GM12872 (cell line): ENCODE measurements at regions not wholly inside any gene's neighbourhood (a gene's known extent, or its start where the extent isn't known, plus 50 kb on each side); places are given as distances from the start of the nearest gene placed in this dataset.

Experiments used
- TF ChIP-seq, protein P1 (sequence below): IDR thresholded peaks from 3 replicates; pipeline ENCODE4 v1.5.1; 2011; ENCODE audit warnings: low read depth, mild to moderate bottlenecking, low read length, moderate library complexity; ENCODE audit not compliant: insufficient read depth

- TF ChIP-seq, protein P1, sequence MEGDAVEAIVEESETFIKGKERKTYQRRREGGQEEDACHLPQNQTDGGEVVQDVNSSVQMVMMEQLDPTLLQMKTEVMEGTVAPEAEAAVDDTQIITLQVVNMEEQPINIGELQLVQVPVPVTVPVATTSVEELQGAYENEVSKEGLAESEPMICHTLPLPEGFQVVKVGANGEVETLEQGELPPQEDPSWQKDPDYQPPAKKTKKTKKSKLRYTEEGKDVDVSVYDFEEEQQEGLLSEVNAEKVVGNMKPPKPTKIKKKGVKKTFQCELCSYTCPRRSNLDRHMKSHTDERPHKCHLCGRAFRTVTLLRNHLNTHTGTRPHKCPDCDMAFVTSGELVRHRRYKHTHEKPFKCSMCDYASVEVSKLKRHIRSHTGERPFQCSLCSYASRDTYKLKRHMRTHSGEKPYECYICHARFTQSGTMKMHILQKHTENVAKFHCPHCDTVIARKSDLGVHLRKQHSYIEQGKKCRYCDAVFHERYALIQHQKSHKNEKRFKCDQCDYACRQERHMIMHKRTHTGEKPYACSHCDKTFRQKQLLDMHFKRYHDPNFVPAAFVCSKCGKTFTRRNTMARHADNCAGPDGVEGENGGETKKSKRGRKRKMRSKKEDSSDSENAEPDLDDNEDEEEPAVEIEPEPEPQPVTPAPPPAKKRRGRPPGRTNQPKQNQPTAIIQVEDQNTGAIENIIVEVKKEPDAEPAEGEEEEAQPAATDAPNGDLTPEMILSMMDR, result no peak
These were observed 138.1 kb upstream of the CWC22 start for GRCh38 chr2:180145163-180145562.

- TF ChIP-seq, protein P1, result no peak
These were observed 137.3 kb upstream of the CWC22 start for GRCh38 chr2:180144338-180144813.

DNA sequence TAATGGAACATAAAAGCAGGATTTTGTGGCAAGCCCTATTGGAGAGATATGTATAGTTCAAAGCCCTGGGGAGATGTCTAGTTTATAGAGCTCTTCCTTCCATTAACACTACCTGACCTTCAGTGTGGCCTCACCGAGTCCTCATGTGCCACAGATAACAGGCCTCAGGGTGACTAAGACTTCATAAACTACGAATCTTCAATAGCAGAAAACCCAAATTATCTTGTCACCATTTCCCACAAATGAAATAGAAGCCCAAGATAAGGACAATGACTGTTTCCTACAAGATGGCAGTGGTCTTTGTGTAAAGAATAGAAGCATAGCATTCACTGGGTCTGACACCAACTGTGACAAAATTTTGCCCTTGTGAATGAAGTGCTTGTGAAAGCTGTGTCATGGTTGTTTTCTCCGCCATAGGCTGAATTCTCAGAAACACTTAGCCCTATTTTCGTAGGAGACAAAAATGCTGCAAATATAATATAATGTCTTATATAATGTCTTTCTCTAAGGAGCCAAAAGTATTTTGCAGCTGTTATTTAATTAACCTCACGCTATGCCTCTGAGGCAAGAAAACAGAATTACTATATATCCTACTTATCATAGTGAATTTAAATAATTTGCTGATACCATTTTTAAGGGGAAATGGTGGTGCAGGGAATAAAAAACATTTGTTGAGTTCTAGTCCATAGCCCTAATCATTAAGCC is 136.7 kb upstream of the CWC22 start:
- TF ChIP-seq, protein P1, result no peak

DNA sequence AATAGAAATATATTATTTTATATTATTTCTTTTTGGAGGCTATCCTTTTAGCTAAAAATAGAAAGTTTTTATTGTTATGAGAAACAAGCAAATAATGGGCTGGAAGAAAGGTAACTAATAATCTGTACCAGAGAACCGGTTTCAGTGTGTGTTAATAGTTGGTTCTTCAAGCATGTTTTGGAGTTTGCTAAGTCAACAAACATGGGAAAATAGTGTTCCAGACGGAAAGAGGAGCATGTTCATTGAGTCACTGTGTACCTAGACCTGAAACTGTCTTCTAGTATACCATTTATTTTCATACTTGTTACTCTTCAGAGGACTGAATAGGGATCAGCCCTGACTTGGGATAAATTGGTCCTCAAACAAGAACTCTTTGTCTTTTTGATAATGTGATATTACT is 134.5 kb upstream of the CWC22 start:
- TF ChIP-seq, protein P1, result no peak

GRCh38 chr2:180133736-180134135 is 126.6 kb upstream of the CWC22 start:
- TF ChIP-seq, protein P1, result no peak

DNA sequence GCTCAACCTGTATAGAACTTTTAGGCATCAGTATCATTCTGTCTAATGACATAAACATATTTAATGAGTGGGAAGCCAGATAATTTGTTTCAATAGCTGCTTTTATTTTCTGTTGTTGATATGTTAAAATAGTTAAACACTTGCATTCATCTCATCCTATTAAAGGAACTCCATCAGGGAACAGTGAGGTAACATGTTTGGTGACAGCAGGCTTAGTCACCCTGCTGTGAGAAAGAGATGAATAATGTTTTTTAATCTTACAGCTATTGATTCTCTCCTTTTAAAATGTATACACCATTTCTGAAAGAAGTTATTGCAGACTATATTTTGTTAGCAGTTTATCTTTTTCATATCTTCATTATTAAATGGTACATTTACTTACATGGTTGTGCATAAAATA is 123.3 kb upstream of the CWC22 start:
- TF ChIP-seq, protein P1, result no peak

GRCh38 chr2:180128861-180129260 is 121.8 kb upstream of the CWC22 start:
- TF ChIP-seq, protein P1, result no peak
